Adrenal gland (tissue), 5 donors: ENCODE measurements at regions not wholly inside any gene's neighbourhood (a gene's known extent, or its start where the extent isn't known, plus 50 kb on each side); places are given as distances from the start of the nearest gene placed in this dataset.

ENCODE experiments used
- CTCF ChIP-seq, 6 experiments: fragments of 450-650 bp in 4 of 6; fragments of 200-600 bp in 2 of 6; sonication (generic) in 1 of 6; IDR thresholded peaks; 1 replicate in 5 of 6; 2 replicates in 1 of 6; pipeline versions ENCODE4 v1.5.1 to v1.8.0; 2016 to 2021; ENCODE audit warnings: antibody characterized with exemption in 6 of 6, mild to moderate bottlenecking in 2 of 6, moderate library complexity in 1 of 6
- POLR2A ChIP-seq, 2 donors: fragments of 450-650 bp; IDR thresholded peaks; one replicate each; pipeline ENCODE4 v1.6.1; 2017; ENCODE audit warnings: antibody characterized with exemption in 2 of 2, mild to moderate bottlenecking in 2 of 2, moderate library complexity in 1 of 2
- donor health status: DM: no; HTN: no; CAD: no.

- no peak for TF ChIP-seq CTCF (IDR thresholded peaks at IDR 0.05)
- no peak for TF ChIP-seq POLR2A (IDR thresholded peaks at IDR 0.05)
Measured at GRCh38 chr16:77059446-77059845, 131.5 kb upstream of the MON1B start.
